Transverse colon (tissue), 4 donors: ENCODE measurements at regions not wholly inside any gene's neighbourhood (a gene's known extent, or its start where the extent isn't known, plus 50 kb on each side); places are given as distances from the start of the nearest gene placed in this dataset.
"Not testable (repeated sequence)": the region's sequence is repeated elsewhere in the genome, so short reads cannot be mapped to it uniquely, and the experiment has no call there.

Source experiments
- DNase-seq: peaks from one replicate; pipeline ENCODE4 v3.0.0-alpha.2; 2019
- H3K27ac ChIP-seq, 4 donors: fragments of 200-600 bp; sonication (generic); 2 replicates each; pipeline ENCODE4 v1.5.1; 2016 to 2018; ENCODE audit warnings: inconsistent platforms in 4 of 4
- H3K27me3 ChIP-seq: fragments of 200-600 bp; sonication (generic); 2 replicates; pipeline ENCODE4 v1.5.1; 2017; ENCODE audit warnings: inconsistent platforms
- H3K36me3 ChIP-seq, 4 donors: fragments of 200-600 bp; sonication (generic); 2 replicates each; pipeline ENCODE4 v1.5.1; 2017 to 2019; ENCODE audit warnings: inconsistent platforms in 4 of 4
- H3K4me1 ChIP-seq, 4 donors: fragments of 200-600 bp; sonication (generic); 2 replicates each; pipeline ENCODE4 v1.5.1; 2017 to 2020; ENCODE audit warnings: inconsistent platforms in 4 of 4
- H3K4me3 ChIP-seq, 4 donors: fragments of 200-600 bp; sonication (generic); 1 replicate in 1 of 4; 2 replicates in 3 of 4; pipeline versions ENCODE4 v1.5.1 to v1.6.1; 2017 to 2019; ENCODE audit warnings: inconsistent platforms in 4 of 4
- H3K9me3 ChIP-seq, 2 donors: fragments of 200-600 bp; sonication (generic); 2 replicates each; pipeline ENCODE4 v1.5.1; 2017 to 2019; ENCODE audit warnings: inconsistent platforms in 2 of 2
- EP300 ChIP-seq: sonication (generic); formaldehyde crosslinking; IDR thresholded peaks from one replicate; pipeline ENCODE4 v1.6.1; 2017; ENCODE audit warnings: antibody characterized with exemption, low read depth
- POLR2A ChIP-seq: fragments of 450-650 bp; IDR thresholded peaks from one replicate; pipeline ENCODE4 v1.6.1; 2016; ENCODE audit warnings: antibody characterized with exemption, mild to moderate bottlenecking, moderate library complexity
- POLR2AphosphoS5 ChIP-seq, 3 donors: sonication (generic); formaldehyde crosslinking; IDR thresholded peaks; one replicate each; pipeline ENCODE4 v1.6.1; 2016; ENCODE audit warnings: antibody characterized with exemption in 3 of 3
- WGBS, 2 donors: methylation state at CpG; one replicate each; pipeline ENCODE4 v1.1.5; 2018; ENCODE audit warnings: low coverage in 1 of 2; 5-methylcytosine and 5-hydroxymethylcytosine counted together
- in situ Hi-C, 4 donors: fragments of 200-750 bp; cut with MboI; loops; one replicate each; pipeline versions ENCODE4 v1.15.0 to v1.15.1; 2017; ENCODE audit warnings: low sequenced_read_pairs in 3 of 4, low pct_ligation_motif_present in 1 of 4, low pct_unique_long_range_greater_than_20kb in 1 of 4
- intact Hi-C: fragments of 100-400 bp; cut with DNase I; formaldehyde crosslinking; loops from one replicate; pipeline ENCODE4 v1.15.1; 2023; ENCODE audit warnings: low total_unique reads
- TF ChIP-seq, protein P1 (sequence below), 5 experiments: fragments of 200-600 bp in 3 of 5; fragments of 450-650 bp in 2 of 5; sonication (generic) in 3 of 5; IDR thresholded peaks; 1 replicate in 2 of 5; 2 replicates in 3 of 5; pipeline ENCODE4 v1.5.1; 2016 to 2017; ENCODE audit warnings: antibody characterized with exemption in 5 of 5, inconsistent platforms in 3 of 5, mild to moderate bottlenecking in 2 of 5, moderate library complexity in 1 of 5

DNA sequence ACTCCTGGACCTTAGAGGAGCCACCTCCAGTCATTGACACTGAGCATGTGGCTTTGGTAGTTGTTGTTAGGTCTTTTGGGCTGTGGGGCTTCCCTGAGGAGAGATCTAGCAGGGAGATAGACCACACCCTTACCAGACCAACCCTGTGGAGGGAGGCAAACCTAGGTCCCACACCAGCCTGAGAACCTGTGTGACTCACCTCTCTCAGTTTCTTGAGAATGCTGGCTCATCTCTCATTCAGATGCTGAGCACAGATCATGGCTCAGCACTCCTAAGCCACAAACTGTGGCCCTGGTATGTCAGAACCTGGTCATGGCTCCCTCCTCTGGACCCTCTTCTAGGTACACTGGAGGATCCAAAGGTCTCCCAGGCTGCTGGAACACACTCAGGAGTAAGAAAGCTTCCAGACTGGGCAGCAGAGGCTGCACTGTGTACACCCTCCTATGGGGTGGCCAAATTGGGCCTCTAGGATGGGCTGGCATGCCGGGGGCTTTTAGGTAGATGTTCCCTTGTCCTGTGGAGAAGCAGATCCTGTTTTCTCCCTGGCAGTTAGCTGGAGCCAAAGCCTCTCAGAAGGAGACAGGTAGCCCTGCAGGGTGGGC, 1294.5 kb downstream of the KHDRBS2 start:
- TF ChIP-seq POLR2A (no peak), EP300 (no peak), POLR2AphosphoS5 (IDR thresholded peaks at IDR 0.05) (no peak)
- TF ChIP-seq, protein P1, sequence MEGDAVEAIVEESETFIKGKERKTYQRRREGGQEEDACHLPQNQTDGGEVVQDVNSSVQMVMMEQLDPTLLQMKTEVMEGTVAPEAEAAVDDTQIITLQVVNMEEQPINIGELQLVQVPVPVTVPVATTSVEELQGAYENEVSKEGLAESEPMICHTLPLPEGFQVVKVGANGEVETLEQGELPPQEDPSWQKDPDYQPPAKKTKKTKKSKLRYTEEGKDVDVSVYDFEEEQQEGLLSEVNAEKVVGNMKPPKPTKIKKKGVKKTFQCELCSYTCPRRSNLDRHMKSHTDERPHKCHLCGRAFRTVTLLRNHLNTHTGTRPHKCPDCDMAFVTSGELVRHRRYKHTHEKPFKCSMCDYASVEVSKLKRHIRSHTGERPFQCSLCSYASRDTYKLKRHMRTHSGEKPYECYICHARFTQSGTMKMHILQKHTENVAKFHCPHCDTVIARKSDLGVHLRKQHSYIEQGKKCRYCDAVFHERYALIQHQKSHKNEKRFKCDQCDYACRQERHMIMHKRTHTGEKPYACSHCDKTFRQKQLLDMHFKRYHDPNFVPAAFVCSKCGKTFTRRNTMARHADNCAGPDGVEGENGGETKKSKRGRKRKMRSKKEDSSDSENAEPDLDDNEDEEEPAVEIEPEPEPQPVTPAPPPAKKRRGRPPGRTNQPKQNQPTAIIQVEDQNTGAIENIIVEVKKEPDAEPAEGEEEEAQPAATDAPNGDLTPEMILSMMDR (IDR thresholded peaks at IDR 0.05): no peak
- intact Hi-C loops (no loop called here), in situ Hi-C loops (no loop called here)
- Histone ChIP-seq H3K4me3 (no peak overlapping the region), H3K9me3 (peaks cover 0 to 3% of the 10 kb centered on the region in 2 donors), H3K36me3 (no peaks in the 10 kb centered on the region), H3K27me3 (no peaks in the 10 kb centered on the region), H3K27ac (no peak overlapping the region), H3K4me1 (no peaks in the 10 kb centered on the region)
- DNase-seq: no peak
- WGBS, 2 donors: 36% methylated on average over 1 of the region's 1 CpG; no CpG with 5 or more reads in 1 of the 2 donors

DNA sequence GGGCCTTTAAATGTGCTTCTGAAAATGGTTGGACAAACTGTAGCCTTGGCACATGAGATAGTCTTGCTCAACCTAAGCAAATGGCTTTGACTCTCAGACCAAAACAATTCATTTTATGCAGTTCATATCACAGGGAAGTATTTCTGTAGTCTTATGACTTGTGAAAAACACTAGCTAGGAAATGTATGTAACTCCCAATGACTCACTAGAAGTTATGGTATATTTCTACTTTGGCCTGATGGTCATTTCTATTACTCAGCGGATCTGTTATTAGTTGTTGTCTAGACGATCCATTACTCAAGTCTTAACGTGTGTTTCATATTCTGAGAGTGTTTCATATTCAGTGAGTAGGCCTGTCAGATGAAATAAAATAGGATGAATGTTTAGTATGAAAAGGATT, 1333.5 kb downstream of the KHDRBS2 start:
- Histone ChIP-seq H3K36me3 (no peaks in the 10 kb centered on the region), H3K9me3 (no peaks in the 10 kb centered on the region), H3K4me1 (no peaks in the 10 kb centered on the region), H3K4me3 (no peak overlapping the region), H3K27me3 (no peaks in the 10 kb centered on the region), H3K27ac (no peak overlapping the region)
- in situ Hi-C loops (no loop called here), intact Hi-C loops (no loop called here)
- no peak for TF ChIP-seq POLR2AphosphoS5 (IDR thresholded peaks at IDR 0.05)
- TF ChIP-seq EP300: no peak
- TF ChIP-seq POLR2A: no peak
- TF ChIP-seq, protein P1 (IDR thresholded peaks at IDR 0.05): no peak
- no peak for DNase-seq
- WGBS, 2 donors: 78 to 84% methylated on average over 3 of the region's 3 CpGs

DNA sequence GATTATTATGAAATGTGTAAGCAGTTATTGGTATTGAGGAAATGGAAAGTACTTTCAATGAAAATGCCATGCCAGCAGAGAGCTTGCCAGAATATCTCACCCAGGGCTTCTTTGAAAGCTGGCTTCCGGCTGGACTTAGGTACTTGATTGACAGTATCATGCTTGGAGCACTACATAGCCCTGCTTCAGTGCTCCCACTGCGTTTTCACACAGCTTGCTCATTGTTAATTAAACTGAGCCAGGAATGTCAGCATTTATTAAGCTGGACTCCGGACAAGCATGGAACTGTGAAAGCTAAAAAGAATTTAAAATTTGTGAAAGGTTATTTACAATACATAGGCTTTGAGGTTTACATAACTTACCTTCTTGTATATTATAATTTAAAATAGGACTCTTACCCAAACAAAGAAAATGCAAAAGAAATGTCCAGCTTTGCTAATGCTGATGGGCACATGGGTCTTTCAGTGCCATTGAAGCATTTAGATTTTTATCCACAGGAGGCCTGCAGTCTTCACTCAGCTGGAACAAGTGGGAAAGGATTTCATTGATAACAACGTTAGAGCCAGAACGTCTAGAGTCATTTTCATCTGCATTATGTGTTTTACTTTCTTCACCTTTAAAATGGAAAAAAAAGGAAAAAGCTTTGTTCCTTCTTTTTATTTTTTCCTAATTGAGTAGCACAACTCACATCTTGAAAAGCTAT, 1335.7 kb downstream of the KHDRBS2 start:
- H3K36me3 ChIP-seq, H3K4me3 ChIP-seq, H3K27ac ChIP-seq, H3K27me3 ChIP-seq, intact Hi-C loops, DNase-seq, H3K9me3 ChIP-seq, H3K4me1 ChIP-seq, in situ Hi-C loops: not testable (repeated sequence)
- WGBS, 2 donors: 53 to 57% methylated on average over 5 of the region's 5 CpGs

DNA sequence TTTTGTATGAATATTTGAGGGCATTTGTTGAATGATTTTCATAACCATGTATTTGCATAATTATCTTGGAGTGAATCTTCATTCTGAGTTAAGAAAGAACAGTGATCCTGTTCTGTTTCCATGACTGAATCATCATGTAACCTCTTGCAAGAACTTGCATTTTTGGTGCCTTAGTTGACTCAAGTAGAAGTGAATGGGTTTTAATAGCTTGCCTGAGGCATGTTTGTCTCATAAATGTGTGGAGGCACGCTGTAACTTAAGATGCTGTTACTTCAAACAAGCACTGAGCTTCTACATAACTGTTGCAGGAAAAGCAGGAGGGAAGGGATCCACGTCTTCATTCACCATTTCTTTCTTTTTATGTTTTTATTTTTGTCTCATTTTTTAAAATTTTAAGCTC, 1338.6 kb downstream of the KHDRBS2 start:
- in situ Hi-C loops, intact Hi-C loops, H3K4me3 ChIP-seq, H3K4me1 ChIP-seq, H3K27ac ChIP-seq, H3K36me3 ChIP-seq, H3K9me3 ChIP-seq, DNase-seq, H3K27me3 ChIP-seq: not testable (repeated sequence)
- 42 to 53% methylated on average over 2 of the region's 2 CpGs for WGBS, 2 donors

DNA sequence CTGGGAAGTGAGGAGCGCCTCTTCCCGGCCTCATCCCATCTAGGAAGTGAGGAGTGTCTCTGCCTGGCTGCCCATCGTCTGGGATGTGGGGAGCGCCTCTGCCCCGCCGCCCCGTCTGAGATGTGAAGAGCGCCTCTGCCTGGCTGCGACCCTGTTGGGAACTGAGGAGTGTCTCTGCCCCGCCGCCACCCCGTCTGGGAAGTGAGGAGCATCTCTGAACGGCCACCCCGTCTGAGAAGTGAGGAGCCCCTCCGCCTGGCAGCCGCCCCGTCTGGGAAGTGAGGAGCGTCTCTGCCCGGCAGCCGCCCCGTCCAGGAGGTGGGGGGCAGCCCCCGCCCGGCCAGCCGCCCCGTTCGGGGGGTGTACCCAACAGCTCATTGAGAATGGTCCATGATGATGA, 1341.2 kb downstream of the KHDRBS2 start:
- H3K9me3 ChIP-seq, H3K4me1 ChIP-seq, DNase-seq, intact Hi-C loops, in situ Hi-C loops, H3K27me3 ChIP-seq, H3K36me3 ChIP-seq, H3K4me3 ChIP-seq, H3K27ac ChIP-seq: not testable (repeated sequence)
- WGBS, 2 donors: 95% methylated on average over 25 of the region's 26 CpGs; no CpG with 5 or more reads in 1 of the 2 donors
